Thyroid gland (tissue), 4 donors: ENCODE measurements at regions not wholly inside any gene's neighbourhood (a gene's known extent, or its start where the extent isn't known, plus 50 kb on each side); places are given as distances from the start of the nearest gene placed in this dataset.
A peak's percentile ranks its signal among the peaks of the same experiment; 100 is the strongest.

Source experiments
- CTCF ChIP-seq, 6 experiments: fragments of 200-600 bp in 3 of 6; fragments of 450-650 bp in 3 of 6; sonication (generic) in 3 of 6; IDR thresholded peaks; one replicate each; pipeline ENCODE4 v1.5.1; 2016 to 2019; ENCODE audit warnings: antibody characterized with exemption in 6 of 6, mild to moderate bottlenecking in 2 of 6, inconsistent platforms in 1 of 6, moderate library complexity in 1 of 6
- POLR2A ChIP-seq, 2 donors: fragments of 450-650 bp; IDR thresholded peaks; one replicate each; pipeline ENCODE4 v1.6.1; 2017; ENCODE audit warnings: antibody characterized with exemption in 2 of 2, mild to moderate bottlenecking in 2 of 2, moderate library complexity in 1 of 2

DNA sequence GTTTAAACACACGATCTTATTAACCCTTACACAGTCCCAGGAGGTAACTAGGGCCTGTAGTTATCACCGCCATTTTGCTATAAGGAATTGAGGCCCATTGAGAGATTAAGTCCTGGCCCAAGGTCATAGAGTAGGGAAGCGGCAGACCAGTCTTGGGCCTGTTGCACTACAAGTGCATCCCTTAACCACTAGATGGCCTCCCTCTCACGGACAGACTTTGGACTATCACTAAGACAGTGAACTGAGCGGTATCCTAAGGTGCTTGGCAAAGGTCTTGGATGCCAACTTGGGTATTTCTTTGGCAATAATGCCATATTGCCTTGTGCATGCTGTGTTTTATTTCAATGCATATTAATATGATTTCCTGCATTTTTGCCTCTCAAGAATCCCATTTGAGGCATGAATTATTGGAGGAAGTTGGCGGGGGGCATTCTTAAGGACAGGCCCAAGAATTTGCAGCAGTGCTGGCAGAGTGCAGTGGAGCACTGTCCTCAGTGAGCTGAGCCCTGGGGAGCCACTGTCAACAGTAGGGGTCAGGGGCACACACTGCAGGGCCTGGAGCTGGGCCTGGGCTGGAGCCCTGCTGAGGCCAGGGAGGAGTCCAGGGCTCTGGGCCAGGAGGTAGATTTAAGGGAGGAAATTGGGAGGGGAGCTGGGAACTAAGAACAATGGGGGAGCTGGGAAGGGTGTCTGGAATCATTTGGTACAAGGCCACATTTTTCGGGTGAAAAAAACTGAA lies 147.4 kb downstream of the SMIM20 start:
- peak in 1 of 6 experiments; percentile 9 for TF ChIP-seq CTCF (IDR thresholded peaks at IDR 0.05)
- no peak for TF ChIP-seq POLR2A (IDR thresholded peaks at IDR 0.05)
